ENCODE measurements at regions not wholly inside any gene's neighbourhood (a gene's known extent, or its start where the extent isn't known, plus 50 kb on each side); places are given as distances from the start of the nearest gene placed in this dataset.
A peak's percentile ranks its signal among the peaks of the same experiment; 100 is the strongest.
"Not testable (repeated sequence)": the region's sequence is repeated elsewhere in the genome, so short reads cannot be mapped to it uniquely, and the experiment has no call there.

- intact Hi-C loops (cut with DNase I), result no loop called here
- DNase-seq (no peak), ATAC-seq (ENCODE audit: poor library complexity) (no peak)
These were observed 153.4 kb upstream of the MME start for GRCh38 chr3:154926721-154927120.

GRCh38 chr3:154921351-154921750 is 158.8 kb upstream of the MME start:
- DNase-seq, result no peak

GRCh38 chr3:154919226-154919625 is 160.9 kb upstream of the MME start:
- intact Hi-C loops (cut with DNase I), result no loop called here

More at GRCh38 chr3:154921351-154921750, 158.8 kb upstream of the MME start:
- ATAC-seq (ENCODE audit: poor library complexity), result no peak
- intact Hi-C loops (cut with DNase I), result no loop called here

GRCh38 chr3:154904328-154904727 is 175.8 kb upstream of the MME start:
- ATAC-seq (ENCODE audit: poor library complexity) (no peak), DNase-seq (no peak)
- intact Hi-C loops (cut with DNase I), result no loop called here

More at GRCh38 chr3:154919226-154919625, 160.9 kb upstream of the MME start:
- no peak for ATAC-seq (ENCODE audit: poor library complexity)
- DNase-seq, result no peak

GRCh38 chr3:154902495-154902894 is 177.6 kb upstream of the MME start:
- DNase-seq; intact Hi-C loops (cut with DNase I); ATAC-seq (ENCODE audit: poor library complexity): not testable (repeated sequence)

GRCh38 chr3:154901278-154901677 is 178.8 kb upstream of the MME start:
- intact Hi-C loops (cut with DNase I), result no loop called here
- no peak for DNase-seq
- ATAC-seq (ENCODE audit: poor library complexity), result no peak

- intact Hi-C loops (cut with DNase I), result no loop called here
- no peak for DNase-seq
- peak; percentile 69 for ATAC-seq (ENCODE audit: poor library complexity)
These were observed 179.3 kb upstream of the MME start for GRCh38 chr3:154900816-154901215.

GRCh38 chr3:154898916-154899315 is 181.2 kb upstream of the MME start:
- intact Hi-C loops (cut with DNase I), result no loop called here
- no peak for DNase-seq

GRCh38 chr3:154898443-154898842 is 181.7 kb upstream of the MME start:
- DNase-seq (no peak), ATAC-seq (ENCODE audit: poor library complexity) (peak; percentile 89)
- intact Hi-C loops (cut with DNase I), result no loop called here

More at GRCh38 chr3:154898916-154899315, 181.2 kb upstream of the MME start:
- ATAC-seq (ENCODE audit: poor library complexity), result no peak

GRCh38 chr3:154893813-154894212 is 186.3 kb upstream of the MME start:
- intact Hi-C loops (cut with DNase I), result no loop called here
- no peak for DNase-seq
- no peak for ATAC-seq (ENCODE audit: poor library complexity)

GRCh38 chr3:154889227-154889634 is 190.9 kb upstream of the MME start:
- DNase-seq (no peak), ATAC-seq (ENCODE audit: poor library complexity) (no peak)
- intact Hi-C loops (cut with DNase I), result no loop called here

- intact Hi-C loops (cut with DNase I), result no loop called here
- DNase-seq (no peak), ATAC-seq (ENCODE audit: poor library complexity) (no peak)
These were observed 192.2 kb upstream of the MME start for GRCh38 chr3:154887869-154888268.

GRCh38 chr3:154886437-154886836 is 193.7 kb upstream of the MME start:
- peak; percentile 57 for ATAC-seq (ENCODE audit: poor library complexity)
- intact Hi-C loops (cut with DNase I), result no loop called here
- DNase-seq, result no peak

GRCh38 chr3:154885418-154885817 is 194.7 kb upstream of the MME start:
- DNase-seq (no peak), ATAC-seq (ENCODE audit: poor library complexity) (no peak)
- intact Hi-C loops (cut with DNase I), result no loop called here

- no peak for ATAC-seq (ENCODE audit: poor library complexity)
- no peak for DNase-seq
- intact Hi-C loops (cut with DNase I), result no loop called here
These were observed 195.2 kb upstream of the MME start for GRCh38 chr3:154884952-154885351.

GRCh38 chr3:154875142-154875541 is 205.0 kb upstream of the MME start:
- intact Hi-C loops (cut with DNase I), result no loop called here

GRCh38 chr3:154872696-154873095 is 207.4 kb upstream of the MME start:
- DNase-seq (no peak), ATAC-seq (ENCODE audit: poor library complexity) (no peak)
- intact Hi-C loops (cut with DNase I), result no loop called here

More at GRCh38 chr3:154875142-154875541, 205.0 kb upstream of the MME start:
- ATAC-seq (ENCODE audit: poor library complexity) (no peak), DNase-seq (no peak)

GRCh38 chr3:154872074-154872473 is 208.0 kb upstream of the MME start:
- no peak for ATAC-seq (ENCODE audit: poor library complexity)
- intact Hi-C loops (cut with DNase I), result no loop called here
- DNase-seq, result no peak

GRCh38 chr3:154864947-154865346 is 215.2 kb upstream of the MME start:
- DNase-seq (no peak), ATAC-seq (ENCODE audit: poor library complexity) (peak; percentile 71)
- intact Hi-C loops (cut with DNase I), result no loop called here

GRCh38 chr3:154862265-154862664 is 217.9 kb upstream of the MME start:
- DNase-seq (no peak), ATAC-seq (ENCODE audit: poor library complexity) (no peak)

GRCh38 chr3:154852998-154853397 is 227.1 kb upstream of the MME start:
- intact Hi-C loops (cut with DNase I); ATAC-seq (ENCODE audit: poor library complexity); DNase-seq: not testable (repeated sequence)

More at GRCh38 chr3:154862265-154862664, 217.9 kb upstream of the MME start:
- intact Hi-C loops (cut with DNase I), result no loop called here

Measured in Right ventricle myocardium superior (tissue), 1 donor.